ENCODE measurements at regions not wholly inside any gene's neighbourhood (a gene's known extent, or its start where the extent isn't known, plus 50 kb on each side); places are given as distances from the start of the nearest gene placed in this dataset.

DNA sequence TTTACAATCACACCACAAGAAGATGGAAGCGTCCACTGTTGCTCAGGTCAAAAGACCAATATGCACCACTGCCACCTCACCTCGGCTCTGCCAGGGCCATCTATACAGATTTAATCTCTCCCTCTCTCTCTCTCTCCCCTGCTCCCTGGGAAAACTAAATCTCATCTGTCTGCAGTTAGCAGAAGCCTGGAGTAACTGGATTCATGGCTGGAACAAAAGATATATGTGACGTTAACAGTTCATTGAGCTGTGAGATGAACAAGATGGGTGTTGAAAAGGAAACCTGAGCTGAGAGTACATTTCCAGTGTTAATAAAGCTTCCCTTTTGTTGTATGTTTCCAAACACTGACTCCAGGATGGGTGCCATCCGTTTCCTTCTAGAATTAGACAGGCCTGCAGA lies 369.7 kb downstream of the CDK5RAP2 start:
- Histone ChIP-seq H3K4me3 (ENCODE audit: low read depth, low read length) (no peak overlapping the region), H3K9me3 (ENCODE audit: control insufficient read depth, insufficient read depth, low read depth, low read length) (no peaks in the 10 kb centered on the region), H3K27ac (ENCODE audit: extremely low read depth, low read depth, low read length) (no peak overlapping the region), H3K36me3 (ENCODE audit: control insufficient read depth in 2 of 2, insufficient read depth in 1 of 2, low read length in 2 of 2) (no peaks in the 10 kb centered on the region), H3K4me1 (ENCODE audit: control insufficient read depth, insufficient read depth, low read length) (no peaks in the 10 kb centered on the region)
- no peak for TF ChIP-seq ZNF37A (tag by site-specific recombination; IDR thresholded peaks at IDR 0.05)
- TF ChIP-seq ZNF629 (tag by site-specific recombination; IDR thresholded peaks at IDR 0.05): no peak
- no peak for TF ChIP-seq BCL11B (tag by site-specific recombination; IDR thresholded peaks at IDR 0.05; ENCODE audit: low read depth)
- no peak for TF ChIP-seq SCRT2 (tag by site-specific recombination; IDR thresholded peaks at IDR 0.05)
- TF ChIP-seq, protein P1, sequence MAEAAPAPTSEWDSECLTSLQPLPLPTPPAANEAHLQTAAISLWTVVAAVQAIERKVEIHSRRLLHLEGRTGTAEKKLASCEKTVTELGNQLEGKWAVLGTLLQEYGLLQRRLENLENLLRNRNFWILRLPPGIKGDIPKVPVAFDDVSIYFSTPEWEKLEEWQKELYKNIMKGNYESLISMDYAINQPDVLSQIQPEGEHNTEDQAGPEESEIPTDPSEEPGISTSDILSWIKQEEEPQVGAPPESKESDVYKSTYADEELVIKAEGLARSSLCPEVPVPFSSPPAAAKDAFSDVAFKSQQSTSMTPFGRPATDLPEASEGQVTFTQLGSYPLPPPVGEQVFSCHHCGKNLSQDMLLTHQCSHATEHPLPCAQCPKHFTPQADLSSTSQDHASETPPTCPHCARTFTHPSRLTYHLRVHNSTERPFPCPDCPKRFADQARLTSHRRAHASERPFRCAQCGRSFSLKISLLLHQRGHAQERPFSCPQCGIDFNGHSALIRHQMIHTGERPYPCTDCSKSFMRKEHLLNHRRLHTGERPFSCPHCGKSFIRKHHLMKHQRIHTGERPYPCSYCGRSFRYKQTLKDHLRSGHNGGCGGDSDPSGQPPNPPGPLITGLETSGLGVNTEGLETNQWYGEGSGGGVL (tag by site-specific recombination; IDR thresholded peaks at IDR 0.05): no peak
- TF ChIP-seq, protein P2, sequence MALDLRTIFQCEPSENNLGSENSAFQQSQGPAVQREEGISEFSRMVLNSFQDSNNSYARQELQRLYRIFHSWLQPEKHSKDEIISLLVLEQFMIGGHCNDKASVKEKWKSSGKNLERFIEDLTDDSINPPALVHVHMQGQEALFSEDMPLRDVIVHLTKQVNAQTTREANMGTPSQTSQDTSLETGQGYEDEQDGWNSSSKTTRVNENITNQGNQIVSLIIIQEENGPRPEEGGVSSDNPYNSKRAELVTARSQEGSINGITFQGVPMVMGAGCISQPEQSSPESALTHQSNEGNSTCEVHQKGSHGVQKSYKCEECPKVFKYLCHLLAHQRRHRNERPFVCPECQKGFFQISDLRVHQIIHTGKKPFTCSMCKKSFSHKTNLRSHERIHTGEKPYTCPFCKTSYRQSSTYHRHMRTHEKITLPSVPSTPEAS (tag by site-specific recombination; IDR thresholded peaks at IDR 0.05): no peak
- TF ChIP-seq HOXD13 (CRISPR knock-in tag; IDR thresholded peaks at IDR 0.05; ENCODE audit: borderline replicate concordance): no peak
- TF ChIP-seq ZNF132 (tag by site-specific recombination; IDR thresholded peaks at IDR 0.05; ENCODE audit: borderline replicate concordance): no peak
- TF ChIP-seq ZNF571 (tag by site-specific recombination; IDR thresholded peaks at IDR 0.05): no peak
- TF ChIP-seq ZNF404 (tag by site-specific recombination; IDR thresholded peaks at IDR 0.05): no peak
- no peak for TF ChIP-seq ZFP69B (tag by site-specific recombination; IDR thresholded peaks at IDR 0.05)
- no peak for TF ChIP-seq ZNF302 (tag by site-specific recombination; IDR thresholded peaks at IDR 0.05; ENCODE audit: low read depth)
- no peak for TF ChIP-seq ZNF473 (tag by site-specific recombination; IDR thresholded peaks at IDR 0.05)
- CTCF ChIA-PET: no interaction called here
- POLR2A ChIA-PET: no interaction called here

DNA sequence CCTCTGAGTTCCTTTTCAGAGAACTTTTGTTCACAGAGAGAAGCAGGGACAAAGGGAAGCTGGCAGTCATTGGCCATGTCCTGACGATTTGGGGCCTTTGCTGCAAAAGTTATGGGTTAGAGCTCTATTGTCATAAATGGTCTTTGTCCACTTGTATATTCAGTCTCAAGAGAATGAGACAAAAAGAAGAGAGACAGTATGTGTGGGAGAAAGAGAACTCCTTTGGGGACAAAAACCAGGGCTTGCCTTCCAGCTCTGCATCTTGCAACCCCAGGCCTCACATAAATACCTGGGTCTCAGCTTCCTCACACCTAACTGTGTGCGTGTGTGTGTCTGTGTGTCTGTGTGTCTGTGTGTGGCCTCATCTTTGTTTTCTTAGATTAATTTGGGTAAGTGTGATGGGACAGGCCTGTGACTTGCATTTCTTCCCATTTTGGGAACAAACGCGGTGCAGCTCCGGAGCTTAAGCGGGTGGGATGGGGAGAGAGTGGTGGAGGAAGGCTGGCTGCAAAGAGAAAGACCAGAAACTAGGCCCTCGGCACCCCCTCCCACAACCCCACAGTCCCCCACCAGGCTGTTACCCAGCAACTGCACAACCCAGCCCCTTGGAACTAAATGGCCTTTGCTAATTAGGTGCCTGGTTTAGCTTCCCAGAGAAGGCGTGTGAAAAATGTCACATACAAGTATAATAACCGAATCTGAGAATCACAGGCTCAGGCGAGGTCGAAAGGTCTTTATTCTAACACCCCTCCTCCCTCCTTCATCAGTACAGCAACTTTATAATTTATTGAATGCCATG lies 376.9 kb downstream of the CDK5RAP2 start:
- ChIA-PET CTCF (interaction anchor here (0.6 kb wide), 1 partner anchor 450 kb away, joined by 3 read pairs; no protein-coding TSS in a partner anchor), POLR2A (no interaction called here)
- no peaks in the 10 kb centered on the region for H3K4me1 ChIP-seq (ENCODE audit: control insufficient read depth, insufficient read depth, low read length)
- H3K4me3 ChIP-seq (ENCODE audit: low read depth, low read length): no peak overlapping the region
- no peaks in the 10 kb centered on the region for H3K9me3 ChIP-seq (ENCODE audit: control insufficient read depth, insufficient read depth, low read depth, low read length)
- TF ChIP-seq ZNF121 (tag by site-specific recombination; IDR thresholded peaks at IDR 0.05): no peak
- TF ChIP-seq, protein P3, sequence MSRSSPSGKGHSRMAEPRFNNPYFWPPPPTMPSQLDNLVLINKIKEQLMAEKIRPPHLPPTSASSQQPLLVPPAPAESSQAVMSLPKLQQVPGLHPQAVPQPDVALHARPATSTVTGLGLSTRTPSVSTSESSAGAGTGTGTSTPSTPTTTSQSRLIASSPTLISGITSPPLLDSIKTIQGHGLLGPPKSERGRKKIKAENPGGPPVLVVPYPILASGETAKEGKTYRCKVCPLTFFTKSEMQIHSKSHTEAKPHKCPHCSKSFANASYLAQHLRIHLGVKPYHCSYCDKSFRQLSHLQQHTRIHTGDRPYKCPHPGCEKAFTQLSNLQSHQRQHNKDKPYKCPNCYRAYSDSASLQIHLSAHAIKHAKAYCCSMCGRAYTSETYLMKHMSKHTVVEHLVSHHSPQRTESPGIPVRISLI (tag by site-specific recombination; IDR thresholded peaks at IDR 0.05): no peak
- TF ChIP-seq, protein P2 (tag by site-specific recombination; IDR thresholded peaks at IDR 0.05): no peak
- TF ChIP-seq, protein P4, sequence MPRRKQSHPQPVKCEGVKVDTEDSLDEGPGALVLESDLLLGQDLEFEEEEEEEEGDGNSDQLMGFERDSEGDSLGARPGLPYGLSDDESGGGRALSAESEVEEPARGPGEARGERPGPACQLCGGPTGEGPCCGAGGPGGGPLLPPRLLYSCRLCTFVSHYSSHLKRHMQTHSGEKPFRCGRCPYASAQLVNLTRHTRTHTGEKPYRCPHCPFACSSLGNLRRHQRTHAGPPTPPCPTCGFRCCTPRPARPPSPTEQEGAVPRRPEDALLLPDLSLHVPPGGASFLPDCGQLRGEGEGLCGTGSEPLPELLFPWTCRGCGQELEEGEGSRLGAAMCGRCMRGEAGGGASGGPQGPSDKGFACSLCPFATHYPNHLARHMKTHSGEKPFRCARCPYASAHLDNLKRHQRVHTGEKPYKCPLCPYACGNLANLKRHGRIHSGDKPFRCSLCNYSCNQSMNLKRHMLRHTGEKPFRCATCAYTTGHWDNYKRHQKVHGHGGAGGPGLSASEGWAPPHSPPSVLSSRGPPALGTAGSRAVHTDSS (tag by site-specific recombination; IDR thresholded peaks at IDR 0.05): no peak
- no peak for TF ChIP-seq ZNF146 (tag by site-specific recombination; IDR thresholded peaks at IDR 0.05)
- H3K27ac ChIP-seq (ENCODE audit: extremely low read depth, low read depth, low read length): no peak overlapping the region
- no peaks in the 10 kb centered on the region for H3K36me3 ChIP-seq (ENCODE audit: control insufficient read depth in 2 of 2, insufficient read depth in 1 of 2, low read length in 2 of 2)

All from HEK293 (cell line).